Astrocyte (in vitro differentiated cells and primary cell): ENCODE measurements at regions not wholly inside any gene's neighbourhood (a gene's known extent, or its start where the extent isn't known, plus 50 kb on each side); places are given as distances from the start of the nearest gene placed in this dataset.

Source experiments
- DNase-seq: peaks from one replicate; pipeline ENCODE4 v3.0.0-alpha.2; 2010; ENCODE audit warnings: low read depth
- FAIRE-seq: peaks from 2 replicates; lab custom pipeline; 2011; peaks lifted over from hg19 to GRCh38; lab: Jason Lieb, UNC
- H2AFZ ChIP-seq: 2 replicates; pipeline ENCODE4 v1.6.0; 2012; ENCODE audit warnings: low read depth, low read length, inconsistent platforms
- H3K27ac ChIP-seq: 2 replicates; pipeline ENCODE4 v1.5.1; 2011; ENCODE audit warnings: low read depth, low read length, inconsistent platforms
- H3K27me3 ChIP-seq: 2 replicates; pipeline ENCODE4 v1.6.0; 2011; ENCODE audit warnings: low read length, inconsistent platforms; ENCODE audit not compliant: insufficient read depth
- H3K36me3 ChIP-seq: 2 replicates; pipeline ENCODE4 v1.5.1; 2011; ENCODE audit warnings: low read length, inconsistent platforms; ENCODE audit not compliant: insufficient read depth
- H3K4me1 ChIP-seq: 2 replicates; pipeline ENCODE4 v1.5.1; 2011; ENCODE audit warnings: low read length, inconsistent platforms; ENCODE audit not compliant: insufficient read depth
- H3K4me2 ChIP-seq: 2 replicates; pipeline ENCODE4 v1.6.0; 2012; ENCODE audit warnings: low read length, inconsistent platforms
- H3K4me3 ChIP-seq: 2 replicates; pipeline ENCODE4 v1.5.1; 2011; ENCODE audit warnings: low read depth, mild to moderate bottlenecking, low read length, inconsistent platforms; ENCODE audit not compliant: insufficient read depth
- H3K79me2 ChIP-seq: 2 replicates; pipeline ENCODE4 v1.6.0; 2012; ENCODE audit warnings: mild to moderate bottlenecking, low read length, inconsistent platforms; ENCODE audit not compliant: insufficient read depth
- H3K9ac ChIP-seq: 2 replicates; pipeline ENCODE4 v1.6.0; 2012; ENCODE audit warnings: mild to moderate bottlenecking, low read length, inconsistent platforms
- H3K9me3 ChIP-seq: 2 replicates; pipeline ENCODE4 v1.5.1; 2012; ENCODE audit warnings: low read depth, mild to moderate bottlenecking, low read length, inconsistent platforms; ENCODE audit not compliant: insufficient read depth
- H4K20me1 ChIP-seq: 2 replicates; pipeline ENCODE4 v1.6.0; 2012; ENCODE audit warnings: low read length, inconsistent platforms; ENCODE audit not compliant: insufficient read depth
- H3K27ac Mint-ChIP-seq: one replicate; pipeline ENCODE4 v1.8.0; 2021; ENCODE audit warnings: mild to moderate bottlenecking, mixed read lengths; ENCODE audit not compliant: unreplicated experiment
- H3K27me3 Mint-ChIP-seq: one replicate; pipeline ENCODE4 v1.8.0; 2021; ENCODE audit warnings: low read depth, mixed read lengths; ENCODE audit not compliant: unreplicated experiment
- H3K36me3 Mint-ChIP-seq: one replicate; pipeline ENCODE4 v1.8.0; 2021; ENCODE audit warnings: low read depth, mixed read lengths; ENCODE audit not compliant: unreplicated experiment
- H3K4me1 Mint-ChIP-seq: one replicate; pipeline ENCODE4 v1.8.0; 2021; ENCODE audit warnings: low read depth, mixed read lengths; ENCODE audit not compliant: unreplicated experiment
- H3K4me3 Mint-ChIP-seq: one replicate; pipeline ENCODE4 v1.8.0; 2021; ENCODE audit warnings: mild to moderate bottlenecking, moderate library complexity, mixed read lengths; ENCODE audit not compliant: unreplicated experiment
- H3K9me3 Mint-ChIP-seq: one replicate; pipeline ENCODE4 v1.8.0; 2021; ENCODE audit warnings: mild to moderate bottlenecking, mixed read lengths; ENCODE audit not compliant: unreplicated experiment
- CTCF ChIP-seq: IDR thresholded peaks from 2 replicates; pipeline ENCODE4 v1.5.1; 2011; ENCODE audit warnings: low read depth, mild to moderate bottlenecking, inconsistent platforms, low read length, moderate library complexity; ENCODE audit not compliant: insufficient read depth
- EZH2 ChIP-seq: IDR thresholded peaks from 2 replicates; pipeline ENCODE4 v1.6.1; 2012; ENCODE audit warnings: mild to moderate bottlenecking, low read length, inconsistent platforms; ENCODE audit not compliant: insufficient read depth

- Histone ChIP-seq H2AFZ (no peak overlapping the region), H3K27me3 (peaks cover 9% of the 10 kb centered on the region), H3K9me3 (no peaks in the 10 kb centered on the region), H3K36me3 (no peaks in the 10 kb centered on the region), H3K79me2 (no peaks in the 10 kb centered on the region), H3K9ac (no peak overlapping the region), H3K4me2 (no peak overlapping the region), H3K4me1 (no peaks in the 10 kb centered on the region), H3K27ac (no peak overlapping the region), H3K4me3 (no peak overlapping the region), H4K20me1 (no peaks in the 10 kb centered on the region)
- H3K9me3 Mint-ChIP-seq = no peaks in the 10 kb centered on the region
- H3K36me3 Mint-ChIP-seq = no peaks in the 10 kb centered on the region
- peaks cover 40% of the 10 kb centered on the region for H3K27me3 Mint-ChIP-seq
- no peak for DNase-seq
- H3K27ac Mint-ChIP-seq = no peak overlapping the region
- FAIRE-seq = no peak
- H3K4me3 Mint-ChIP-seq = no peak overlapping the region
- no peaks in the 10 kb centered on the region for H3K4me1 Mint-ChIP-seq
- TF ChIP-seq CTCF (no peak), EZH2 (no peak)
Observed at GRCh38 chr12:53887881-53888280, 50.8 kb upstream of the HOXC13 start.
